Activated CD8-positive, alpha-beta memory T cell treated with anti-CD3 and anti-CD28 coated beads for 4 hours (primary cell): ENCODE measurements at regions not wholly inside any gene's neighbourhood (a gene's known extent, or its start where the extent isn't known, plus 50 kb on each side); places are given as distances from the start of the nearest gene placed in this dataset.
"Not testable (repeated sequence)": the region's sequence is repeated elsewhere in the genome, so short reads cannot be mapped to it uniquely, and the experiment has no call there.

Experiments used
- DNase-seq, 2 donors: peaks; one replicate each; pipeline ENCODE4 v3.0.0-alpha.2; 2020; ENCODE audit warnings: low read depth in 2 of 2

DNA sequence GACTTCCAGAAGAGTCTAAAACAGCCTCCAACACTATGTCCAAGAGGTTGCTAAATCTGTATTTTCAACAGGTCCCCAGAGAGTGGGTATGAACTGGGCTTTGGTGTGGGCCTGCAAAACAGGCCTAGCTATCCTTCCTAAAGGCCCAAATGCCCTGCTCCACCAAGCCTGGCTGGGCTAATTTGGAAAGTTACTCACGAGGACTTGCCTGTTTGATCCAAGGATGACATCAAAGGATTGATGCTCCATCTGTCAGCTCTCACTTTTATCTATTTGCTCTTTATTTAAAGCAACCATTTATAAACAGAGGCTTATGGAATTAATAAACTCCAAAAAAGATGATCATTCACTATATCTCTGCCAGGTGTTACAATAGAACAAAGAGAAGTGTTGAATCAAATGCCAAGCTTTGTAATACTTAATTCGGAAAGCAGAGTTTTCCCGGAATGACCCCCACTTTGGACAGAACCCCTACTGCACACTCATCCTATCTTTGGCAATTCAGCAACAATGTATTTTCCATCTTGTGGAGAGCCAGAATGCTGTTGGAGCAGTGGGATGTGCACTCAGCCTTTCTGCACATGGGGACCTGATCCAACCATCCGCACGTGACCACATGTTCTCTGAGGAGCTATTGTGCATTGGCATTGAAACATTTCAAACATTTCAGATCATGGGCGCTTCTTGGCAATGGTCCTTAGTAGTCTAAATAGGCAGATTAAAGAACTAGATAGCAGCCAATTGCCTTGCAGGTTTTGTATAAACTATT is 163.3 kb upstream of the THBS1 start:
- no peak for DNase-seq

DNA sequence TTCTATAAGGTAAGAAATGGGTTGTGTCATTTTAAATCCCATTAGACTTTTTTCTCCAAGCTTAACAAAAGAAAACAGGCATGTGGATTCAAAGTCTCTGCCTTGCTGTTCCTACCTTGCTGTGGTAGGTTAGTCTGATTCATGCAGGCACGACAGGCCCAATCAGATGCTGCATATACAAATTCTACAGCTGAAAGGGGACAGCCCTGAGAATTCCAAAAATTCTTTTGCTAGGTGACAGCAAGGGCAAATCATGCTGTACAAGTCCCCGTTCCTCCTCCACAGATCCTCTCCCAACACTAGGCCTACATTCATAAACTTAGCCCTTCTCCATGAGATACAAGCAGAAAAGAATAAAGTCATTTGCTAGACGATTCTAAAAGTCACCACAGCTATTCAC is 161.2 kb upstream of the THBS1 start:
- no peak for DNase-seq

DNA sequence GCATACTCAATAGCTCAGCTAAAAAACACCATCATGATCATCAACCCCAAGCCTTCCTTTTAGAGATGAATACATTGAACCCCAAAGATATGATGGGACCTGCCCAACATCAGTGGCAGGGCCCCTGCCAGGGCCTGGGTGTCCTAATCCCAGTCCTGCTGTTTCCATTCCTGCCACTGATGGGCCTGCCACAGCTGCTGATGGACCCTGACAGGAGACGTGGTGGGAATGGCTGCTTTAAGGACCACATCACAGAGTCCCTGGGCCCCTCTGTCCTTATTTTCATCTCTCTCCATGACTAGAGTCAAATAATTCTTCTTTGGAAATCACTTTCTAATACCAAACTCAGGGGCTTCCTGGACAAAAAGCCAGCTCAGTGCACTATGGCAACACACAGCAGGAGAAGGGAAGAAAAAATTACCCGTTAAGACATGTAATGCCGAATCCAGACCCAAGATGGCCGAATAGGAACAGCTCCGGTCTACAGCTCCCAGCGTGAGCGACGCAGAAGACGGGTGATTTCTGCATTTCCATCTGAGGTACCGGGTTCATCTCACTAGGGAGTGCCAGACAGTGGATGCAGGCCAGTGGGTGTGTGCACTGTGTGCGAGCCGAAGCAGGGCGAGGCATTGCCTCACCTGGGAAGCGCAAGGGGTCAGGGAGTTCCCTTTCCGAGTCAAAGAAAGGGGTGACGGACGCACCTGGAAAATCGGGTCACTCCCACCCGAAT is 160.6 kb upstream of the THBS1 start:
- DNase-seq, result not testable (repeated sequence)

- not testable (repeated sequence) for DNase-seq
These were observed 160.1 kb upstream of the THBS1 start for GRCh38 chr15:39420853-39421192.

GRCh38 chr15:39426552-39427532 is 154.0 kb upstream of the THBS1 start:
- peak; percentile 64 to 76 for DNase-seq

- DNase-seq, result no peak
These were observed 153.2 kb upstream of the THBS1 start for GRCh38 chr15:39427705-39428104.

GRCh38 chr15:39429898-39430357 is 151.0 kb upstream of the THBS1 start:
- no peak for DNase-seq

GRCh38 chr15:39430389-39430788 is 150.5 kb upstream of the THBS1 start:
- DNase-seq, result no peak

GRCh38 chr15:39431376-39431775 is 149.5 kb upstream of the THBS1 start:
- no peak for DNase-seq

- DNase-seq, result no peak
These were observed 148.9 kb upstream of the THBS1 start for GRCh38 chr15:39432026-39432425.

- no peak for DNase-seq
These were observed 147.9 kb upstream of the THBS1 start for GRCh38 chr15:39432912-39433348.

DNA sequence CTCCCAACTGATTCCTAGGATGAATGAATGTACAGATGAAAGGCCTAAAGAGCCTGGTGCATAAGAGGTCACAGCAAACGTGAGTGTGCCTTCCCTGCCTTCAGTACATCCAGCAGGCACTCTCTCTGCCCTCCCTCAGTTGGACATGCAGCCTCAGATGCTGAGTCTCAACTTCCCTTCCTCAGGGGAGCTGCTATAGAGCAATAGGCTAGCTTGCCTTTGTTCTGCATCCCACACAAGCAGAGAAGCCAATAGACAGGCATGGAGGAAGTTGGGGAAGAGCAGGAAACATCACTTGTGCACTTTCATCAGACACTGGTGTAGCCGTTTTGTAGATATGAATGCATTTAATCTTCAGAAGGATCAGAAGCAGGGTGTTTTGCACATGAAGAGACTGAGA is 147.5 kb upstream of the THBS1 start:
- DNase-seq, result no peak

DNA sequence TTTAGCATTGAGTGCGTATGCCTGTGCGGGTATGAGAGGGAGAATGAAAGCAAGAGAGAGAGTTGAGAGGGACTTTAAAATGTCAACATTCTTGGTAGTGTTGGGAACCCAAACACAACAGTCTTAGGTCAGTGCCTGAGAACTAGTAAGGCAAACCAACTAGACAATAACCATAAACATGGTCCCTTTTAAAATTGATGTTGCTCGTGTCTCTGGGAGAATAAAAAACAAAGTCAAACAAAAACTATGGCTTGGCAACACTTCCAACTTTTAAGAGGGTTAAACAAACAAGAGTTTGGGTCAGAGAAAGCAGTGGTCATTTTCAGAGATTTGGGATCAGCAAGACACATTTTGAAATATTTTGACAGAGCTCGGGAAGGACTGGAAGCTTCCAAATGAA is 146.7 kb upstream of the THBS1 start:
- no peak for DNase-seq

DNA sequence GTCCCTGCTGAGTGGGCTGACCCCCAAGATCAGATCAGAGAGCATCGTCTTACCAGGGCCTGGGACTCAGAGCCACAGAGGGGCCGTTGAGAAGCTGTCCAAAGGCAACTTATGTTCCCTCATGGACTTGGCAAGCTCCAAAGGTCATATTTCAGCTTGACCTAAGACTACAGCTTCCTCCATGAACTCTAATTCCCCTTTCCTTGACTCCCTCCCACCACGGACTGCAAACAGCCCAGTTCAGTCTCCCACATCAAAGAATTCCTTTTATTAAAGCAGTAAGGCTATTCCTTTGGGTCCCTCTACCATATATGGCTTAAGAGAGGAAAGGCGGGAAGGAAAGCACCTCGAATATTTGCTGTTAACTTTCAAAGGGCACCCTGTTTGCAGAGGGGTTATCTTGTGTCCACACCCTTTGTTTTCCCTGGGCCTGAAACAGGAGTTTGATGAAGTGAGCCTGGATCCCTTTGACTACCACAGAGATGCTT is 146.1 kb upstream of the THBS1 start:
- DNase-seq, result no peak

DNA sequence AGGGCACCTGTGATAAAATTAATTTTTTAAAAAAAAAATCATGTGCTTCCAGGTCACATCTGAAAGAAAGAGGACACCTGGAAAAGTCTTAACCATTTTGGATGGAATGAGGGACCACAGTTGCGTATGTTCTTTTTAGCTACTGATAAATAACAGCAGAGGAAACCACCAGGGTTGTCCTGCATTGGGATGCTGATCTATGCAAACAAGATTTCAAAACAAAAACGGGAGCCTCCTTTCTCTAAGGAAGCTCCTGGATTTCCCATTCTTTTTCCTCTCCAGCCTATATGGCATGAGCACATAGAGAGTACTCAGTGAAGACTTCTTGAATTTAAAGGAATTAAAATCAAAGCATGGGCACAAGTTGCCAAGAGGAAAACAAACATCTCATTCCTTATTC is 145.6 kb upstream of the THBS1 start:
- no peak for DNase-seq

DNA sequence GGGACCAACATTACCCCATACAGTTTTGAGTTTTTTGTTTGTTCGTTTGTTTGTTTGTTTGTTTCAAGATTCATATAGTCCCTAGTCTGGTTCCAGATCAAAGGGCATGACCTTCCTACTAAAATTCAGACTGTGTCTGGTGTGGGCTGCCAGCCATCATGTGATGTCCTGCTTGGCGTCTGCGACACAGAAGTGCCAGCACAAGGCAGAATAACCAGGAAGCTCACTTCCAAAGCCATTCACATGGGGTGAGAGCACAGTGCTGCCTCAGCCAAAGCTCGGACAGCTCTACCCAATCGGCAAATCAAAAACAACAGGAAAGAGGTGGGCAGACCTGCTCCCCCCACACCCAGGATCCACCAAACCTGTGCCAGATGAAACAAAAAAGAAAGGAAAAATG is 142.6 kb upstream of the THBS1 start:
- no peak for DNase-seq

DNA sequence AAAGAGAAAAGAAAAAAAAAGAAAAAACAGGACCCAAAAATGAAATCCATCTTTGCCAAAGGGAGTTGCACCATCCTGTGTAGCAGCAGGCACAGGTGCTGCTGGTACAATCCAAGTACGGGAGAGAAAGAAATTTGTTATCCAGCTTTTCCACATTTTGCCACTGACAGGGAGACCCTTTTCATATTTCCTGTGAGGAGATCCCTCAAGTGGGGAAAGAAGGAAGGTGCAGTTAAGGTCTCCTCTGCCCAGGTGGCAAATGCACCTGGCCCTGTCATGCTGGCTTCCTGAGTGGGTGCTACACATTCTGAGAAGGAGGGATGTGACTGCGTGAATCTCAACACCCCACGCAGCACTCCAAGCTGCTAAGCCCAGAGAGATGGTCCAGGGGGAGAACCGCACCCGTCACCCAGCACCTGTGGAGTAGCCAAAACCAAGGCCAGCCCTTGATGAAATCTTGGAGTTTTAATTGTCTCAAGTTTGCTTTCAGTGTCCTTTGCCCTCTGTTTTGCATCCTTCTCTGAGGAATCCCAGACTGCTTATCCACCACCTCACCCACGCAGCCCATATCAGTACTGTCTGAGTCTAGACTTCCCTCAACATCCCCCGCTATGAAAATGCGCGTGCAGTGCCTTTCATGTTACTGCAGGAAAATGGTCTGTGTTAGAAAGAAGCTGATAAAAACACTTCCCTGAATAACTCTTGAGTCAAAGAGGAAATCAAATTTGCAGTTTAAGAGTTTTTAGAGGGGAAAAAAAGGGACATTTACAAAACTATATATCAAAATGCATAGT is 141.9 kb upstream of the THBS1 start:
- no peak for DNase-seq

GRCh38 chr15:39442898-39443297 is 138.0 kb upstream of the THBS1 start:
- DNase-seq, result no peak

- no peak for DNase-seq
These were observed 137.1 kb upstream of the THBS1 start for GRCh38 chr15:39443659-39444219.

GRCh38 chr15:39444735-39445470 is 136.0 kb upstream of the THBS1 start:
- DNase-seq, result no peak
